DND-41 (cell line): ENCODE measurements at regions not wholly inside any gene's neighbourhood (a gene's known extent, or its start where the extent isn't known, plus 50 kb on each side); places are given as distances from the start of the nearest gene placed in this dataset.

Experiments
- EZH2 ChIP-seq: IDR thresholded peaks from 3 replicates; pipeline ENCODE4 v1.6.1; 2012; ENCODE audit warnings: borderline replicate concordance, low read depth, mild to moderate bottlenecking, moderate library complexity, low read length, inconsistent platforms; ENCODE audit not compliant: severe bottlenecking
- TF ChIP-seq, protein P1 (sequence below): IDR thresholded peaks from 2 replicates; pipeline ENCODE4 v1.5.1; 2012; ENCODE audit warnings: borderline replicate concordance, low read length, moderate library complexity, mild to moderate bottlenecking; ENCODE audit not compliant: poor library complexity, severe bottlenecking; ENCODE audit errors: extremely low read depth

DNA sequence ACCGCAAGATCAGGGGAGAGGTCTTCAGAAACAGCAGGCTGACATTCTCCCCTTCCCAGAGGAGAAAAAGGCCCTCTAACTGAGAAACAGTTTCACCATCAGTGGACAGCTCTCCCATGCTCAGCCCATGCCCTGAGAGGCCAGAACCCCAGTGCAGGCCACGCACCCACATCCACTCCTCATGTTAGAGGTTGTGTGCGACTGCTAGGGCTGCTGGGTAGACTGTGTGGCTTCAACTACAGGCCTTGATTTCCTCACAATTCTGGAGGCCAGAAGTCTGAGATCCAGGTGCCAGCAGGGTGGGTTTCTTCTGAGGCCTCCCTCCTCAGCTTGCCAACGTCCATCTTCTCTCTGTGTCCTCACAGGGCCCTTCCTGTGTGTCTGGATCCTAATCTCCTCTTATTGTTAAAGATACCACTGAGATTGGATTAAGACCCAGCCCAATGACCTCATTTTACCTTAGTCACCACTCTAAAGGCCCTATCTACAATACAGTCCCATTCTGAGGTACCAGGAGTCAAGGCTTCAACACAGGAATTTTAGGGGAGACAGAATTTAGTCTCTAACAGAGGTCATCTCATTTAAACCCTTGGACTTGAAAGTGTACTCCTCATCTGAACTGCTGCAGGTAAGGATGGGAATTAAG, 67.7 kb upstream of the CD93 start:
- TF ChIP-seq, protein P1, sequence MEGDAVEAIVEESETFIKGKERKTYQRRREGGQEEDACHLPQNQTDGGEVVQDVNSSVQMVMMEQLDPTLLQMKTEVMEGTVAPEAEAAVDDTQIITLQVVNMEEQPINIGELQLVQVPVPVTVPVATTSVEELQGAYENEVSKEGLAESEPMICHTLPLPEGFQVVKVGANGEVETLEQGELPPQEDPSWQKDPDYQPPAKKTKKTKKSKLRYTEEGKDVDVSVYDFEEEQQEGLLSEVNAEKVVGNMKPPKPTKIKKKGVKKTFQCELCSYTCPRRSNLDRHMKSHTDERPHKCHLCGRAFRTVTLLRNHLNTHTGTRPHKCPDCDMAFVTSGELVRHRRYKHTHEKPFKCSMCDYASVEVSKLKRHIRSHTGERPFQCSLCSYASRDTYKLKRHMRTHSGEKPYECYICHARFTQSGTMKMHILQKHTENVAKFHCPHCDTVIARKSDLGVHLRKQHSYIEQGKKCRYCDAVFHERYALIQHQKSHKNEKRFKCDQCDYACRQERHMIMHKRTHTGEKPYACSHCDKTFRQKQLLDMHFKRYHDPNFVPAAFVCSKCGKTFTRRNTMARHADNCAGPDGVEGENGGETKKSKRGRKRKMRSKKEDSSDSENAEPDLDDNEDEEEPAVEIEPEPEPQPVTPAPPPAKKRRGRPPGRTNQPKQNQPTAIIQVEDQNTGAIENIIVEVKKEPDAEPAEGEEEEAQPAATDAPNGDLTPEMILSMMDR = no peak
- TF ChIP-seq EZH2 = no peak
